GM21576 (cell line): ENCODE measurements at regions not wholly inside any gene's neighbourhood (a gene's known extent, or its start where the extent isn't known, plus 50 kb on each side); places are given as distances from the start of the nearest gene placed in this dataset.

Experiments used
- ATAC-seq: cut with Tn5 transposase; IDR thresholded peaks from one replicate; pipeline ENCODE4 v1.9.1; 2021; ENCODE audit warnings: mild to moderate bottlenecking, moderate library complexity; ENCODE audit not compliant: unreplicated experiment

- ATAC-seq = no peak
Observed at GRCh38 chr11:116420770-116421528, 351.8 kb downstream of the BUD13 start.

- no peak for ATAC-seq
Observed at GRCh38 chr11:116420030-116420429, 352.8 kb downstream of the BUD13 start.

- no peak for ATAC-seq
Observed at GRCh38 chr11:116418388-116419041, 354.3 kb downstream of the BUD13 start.

GRCh38 chr11:116416852-116417251 is 355.9 kb downstream of the BUD13 start:
- ATAC-seq = no peak

- ATAC-seq = no peak
Observed at GRCh38 chr11:116415095-116415494, 357.7 kb downstream of the BUD13 start.

- ATAC-seq = no peak
Observed at GRCh38 chr11:116414357-116414880, 358.4 kb downstream of the BUD13 start.

GRCh38 chr11:116413301-116414242 is 359.2 kb downstream of the BUD13 start:
- ATAC-seq = no peak

- ATAC-seq = no peak
Observed at GRCh38 chr11:116412118-116412889, 360.5 kb downstream of the BUD13 start.

GRCh38 chr11:116409238-116409637 is 363.5 kb downstream of the BUD13 start:
- ATAC-seq = no peak

GRCh38 chr11:116406042-116406441 is 366.7 kb downstream of the BUD13 start:
- ATAC-seq = no peak

- no peak for ATAC-seq
Observed at GRCh38 chr11:116404462-116404798, 368.4 kb downstream of the BUD13 start.

GRCh38 chr11:116403794-116404461 is 368.9 kb downstream of the BUD13 start:
- no peak for ATAC-seq

- ATAC-seq = no peak
Observed at GRCh38 chr11:116400081-116400480, 372.7 kb downstream of the BUD13 start.

- ATAC-seq = no peak
Observed at GRCh38 chr11:116397602-116398084, 375.1 kb downstream of the BUD13 start.

GRCh38 chr11:116396331-116396730 is 376.5 kb downstream of the BUD13 start:
- ATAC-seq = no peak

GRCh38 chr11:116394022-116394421 is 378.8 kb downstream of the BUD13 start:
- ATAC-seq = no peak

- no peak for ATAC-seq
Observed at GRCh38 chr11:116390963-116391362, 381.8 kb downstream of the BUD13 start.

GRCh38 chr11:116388146-116388545 is 384.6 kb downstream of the BUD13 start:
- no peak for ATAC-seq

GRCh38 chr11:116387641-116388040 is 385.1 kb downstream of the BUD13 start:
- ATAC-seq = no peak
